ENCODE measurements at regions not wholly inside any gene's neighbourhood (a gene's known extent, or its start where the extent isn't known, plus 50 kb on each side); places are given as distances from the start of the nearest gene placed in this dataset.
A peak's percentile ranks its signal among the peaks of the same experiment; 100 is the strongest.
"Not testable (repeated sequence)": the region's sequence is repeated elsewhere in the genome, so short reads cannot be mapped to it uniquely, and the experiment has no call there.

DNA sequence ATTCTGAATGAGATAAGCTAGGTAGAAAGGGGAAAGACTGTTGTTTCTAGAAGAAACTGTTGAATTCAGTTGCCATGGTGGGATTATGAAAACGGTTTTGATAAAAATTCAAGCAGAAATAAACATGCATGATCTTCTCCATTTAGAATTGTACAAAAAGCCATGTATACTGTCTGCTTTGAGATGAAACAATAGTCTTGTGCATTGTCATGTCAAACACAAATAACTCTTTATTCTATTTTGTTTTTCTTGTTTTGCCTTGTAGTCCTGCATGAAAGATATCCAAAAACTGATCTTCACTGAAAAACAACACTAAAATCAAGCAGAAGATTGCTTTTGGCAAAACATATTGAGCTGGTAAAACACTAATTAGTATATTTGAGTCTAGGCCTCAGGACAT, 659.9 kb downstream of the LTN1 start:
- DNase-seq = no peak

- DNase-seq = peak in 1 of 3 experiments; percentile 71
Measured at GRCh38 chr21:28325618-28326017, 667.1 kb downstream of the LTN1 start.

DNA sequence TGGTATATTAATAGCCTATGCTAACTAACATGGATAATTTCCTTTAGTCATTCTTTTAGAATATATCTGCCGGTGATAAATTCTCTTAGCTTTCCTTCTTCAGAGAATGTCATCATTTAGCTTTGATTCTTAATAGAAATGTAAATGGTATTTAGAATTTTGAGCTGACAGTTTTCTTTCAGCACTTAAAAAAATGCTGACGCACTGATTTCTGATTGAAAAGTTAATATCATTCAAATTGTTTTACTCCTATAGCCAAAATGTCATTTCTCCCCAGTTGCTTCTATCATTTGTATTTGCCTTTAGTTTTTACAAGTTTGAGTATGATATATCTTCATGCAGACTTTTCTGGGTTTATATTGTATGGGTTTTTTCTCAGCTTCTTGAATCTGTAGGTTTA, 668.0 kb downstream of the LTN1 start:
- DNase-seq = no peak

DNA sequence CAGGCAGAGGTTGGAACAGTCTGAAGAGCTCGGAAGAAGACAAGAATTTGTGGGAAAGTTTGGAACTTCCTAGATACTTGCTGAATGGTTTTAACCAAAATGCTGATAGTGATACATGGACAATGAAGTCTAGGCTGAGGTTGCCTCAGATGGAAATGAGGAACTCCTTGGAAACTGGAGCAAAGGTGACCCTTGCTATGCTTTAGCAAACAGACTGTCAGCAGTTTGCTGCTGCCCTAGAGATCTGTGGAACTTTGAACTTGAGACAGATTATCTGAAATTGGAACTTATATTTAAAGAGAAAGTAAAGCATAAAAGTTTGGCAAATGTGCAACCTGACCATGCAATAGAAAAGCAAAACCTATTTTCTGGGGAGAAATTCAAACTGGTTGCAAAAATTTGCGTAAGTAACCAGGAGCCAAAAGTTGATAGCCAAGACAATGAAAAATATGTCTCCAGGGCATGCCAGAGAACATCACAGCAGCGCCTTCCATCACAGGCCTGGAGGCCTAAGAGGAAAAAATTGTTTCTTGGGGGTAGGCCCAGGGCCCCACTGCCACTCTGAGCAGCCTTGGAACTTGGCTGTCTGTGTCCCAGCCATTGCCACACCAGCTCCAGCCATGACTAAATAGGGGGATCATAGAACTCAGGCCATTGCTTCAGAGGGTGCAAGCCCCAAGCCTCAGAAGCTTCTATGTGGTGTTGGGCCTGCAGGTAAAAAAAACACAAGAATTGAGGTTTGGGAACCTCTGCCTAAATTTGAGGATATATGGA, 675.3 kb downstream of the LTN1 start:
- no peak for DNase-seq

GRCh38 chr21:28311411-28312190, 681.1 kb downstream of the LTN1 start:
- DNase-seq = no peak

- no peak for DNase-seq
Measured at GRCh38 chr21:28310711-28311110, 682.0 kb downstream of the LTN1 start.

- no peak for DNase-seq
Measured at GRCh38 chr21:28310171-28310685, 682.4 kb downstream of the LTN1 start.

DNA sequence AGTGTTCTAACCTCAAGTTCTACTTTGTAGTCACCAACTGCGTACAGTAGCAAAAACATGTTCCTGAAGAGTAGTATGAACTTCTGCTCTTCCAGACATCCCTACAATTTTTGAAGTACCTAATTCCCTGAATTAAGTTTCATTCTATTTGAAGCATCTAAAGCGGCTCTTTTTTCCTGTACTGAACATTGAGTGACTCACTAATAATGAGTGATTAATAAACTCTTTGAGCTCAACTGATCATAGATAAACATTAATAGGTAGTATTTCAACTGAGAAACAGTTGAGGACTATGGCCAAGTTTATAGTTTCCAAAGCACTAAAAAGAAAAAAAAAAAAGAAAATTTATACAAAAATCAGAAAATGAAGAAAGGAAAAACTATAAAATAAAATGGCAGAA, 683.1 kb downstream of the LTN1 start:
- no peak for DNase-seq

DNA sequence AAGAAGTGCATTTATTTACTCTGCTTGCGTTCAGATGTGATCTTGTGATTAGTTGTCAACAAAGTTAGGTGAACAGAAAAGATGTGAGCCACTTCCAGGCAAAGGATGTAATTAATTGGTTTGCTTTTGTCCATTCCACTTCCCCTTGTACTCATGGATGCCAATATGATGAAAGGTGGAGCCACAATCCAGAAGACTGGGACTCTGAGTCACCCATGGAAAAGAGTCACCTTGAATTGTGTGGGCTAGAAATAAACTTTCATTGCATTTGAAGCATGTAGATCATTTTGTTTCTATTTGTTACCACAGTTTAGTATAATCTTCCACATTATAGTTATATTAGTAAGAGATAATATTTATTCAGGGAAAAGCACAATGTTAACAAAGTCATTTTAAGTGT, 684.2 kb downstream of the LTN1 start:
- DNase-seq = peak in 2 of 3 experiments; percentile 5 to 49

- no peak for DNase-seq
Measured at GRCh38 chr21:28299946-28300345, 692.7 kb downstream of the LTN1 start.

- no peak for DNase-seq
Measured at GRCh38 chr21:28298251-28298672, 694.4 kb downstream of the LTN1 start.

- no peak for DNase-seq
Measured at GRCh38 chr21:28294051-28294450, 698.6 kb downstream of the LTN1 start.

GRCh38 chr21:28283641-28284490, 708.8 kb downstream of the LTN1 start:
- DNase-seq = peak in 1 of 3 experiments; percentile 13

- DNase-seq = no peak
Measured at GRCh38 chr21:28282833-28283232, 709.8 kb downstream of the LTN1 start.

DNA sequence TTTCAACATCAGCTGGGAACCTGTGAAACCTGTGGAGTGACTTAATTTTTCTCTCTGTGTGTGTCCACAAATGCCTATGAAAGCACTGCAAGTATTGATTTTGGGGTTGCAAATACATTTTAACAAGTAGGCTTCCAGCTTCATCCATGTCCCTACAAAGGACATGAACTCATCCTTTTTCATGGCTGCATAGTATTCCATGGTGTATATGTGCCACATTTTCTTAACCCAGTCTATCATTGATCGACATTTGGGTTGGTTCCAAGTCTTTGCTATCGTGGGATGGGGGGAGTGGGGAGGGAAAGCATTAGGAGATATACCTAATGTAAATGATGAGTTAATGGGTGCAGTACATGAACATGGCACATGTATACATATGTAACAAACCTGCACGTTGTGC, 711.3 kb downstream of the LTN1 start:
- not testable (repeated sequence) for DNase-seq

GRCh38 chr21:28280611-28281010, 712.1 kb downstream of the LTN1 start:
- DNase-seq = no peak

DNA sequence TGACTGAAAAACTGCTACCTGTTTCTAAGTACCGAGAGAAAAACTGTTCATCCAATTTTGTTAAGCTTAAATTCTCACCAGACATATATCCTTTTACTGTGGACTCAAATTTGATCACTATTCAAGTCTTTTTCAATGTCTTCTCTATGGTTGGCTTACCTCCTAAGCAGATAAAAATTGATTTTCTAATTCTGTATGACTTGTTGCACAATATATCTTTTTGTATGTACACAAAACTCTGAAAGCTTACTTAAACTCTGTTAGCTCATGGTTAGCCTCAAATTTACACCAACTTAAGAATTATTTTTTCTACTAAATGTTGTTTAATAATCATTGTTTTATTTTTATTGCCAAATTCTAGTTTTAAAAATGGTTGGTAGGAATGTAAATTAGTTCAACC, 715.4 kb downstream of the LTN1 start:
- DNase-seq = no peak

DNA sequence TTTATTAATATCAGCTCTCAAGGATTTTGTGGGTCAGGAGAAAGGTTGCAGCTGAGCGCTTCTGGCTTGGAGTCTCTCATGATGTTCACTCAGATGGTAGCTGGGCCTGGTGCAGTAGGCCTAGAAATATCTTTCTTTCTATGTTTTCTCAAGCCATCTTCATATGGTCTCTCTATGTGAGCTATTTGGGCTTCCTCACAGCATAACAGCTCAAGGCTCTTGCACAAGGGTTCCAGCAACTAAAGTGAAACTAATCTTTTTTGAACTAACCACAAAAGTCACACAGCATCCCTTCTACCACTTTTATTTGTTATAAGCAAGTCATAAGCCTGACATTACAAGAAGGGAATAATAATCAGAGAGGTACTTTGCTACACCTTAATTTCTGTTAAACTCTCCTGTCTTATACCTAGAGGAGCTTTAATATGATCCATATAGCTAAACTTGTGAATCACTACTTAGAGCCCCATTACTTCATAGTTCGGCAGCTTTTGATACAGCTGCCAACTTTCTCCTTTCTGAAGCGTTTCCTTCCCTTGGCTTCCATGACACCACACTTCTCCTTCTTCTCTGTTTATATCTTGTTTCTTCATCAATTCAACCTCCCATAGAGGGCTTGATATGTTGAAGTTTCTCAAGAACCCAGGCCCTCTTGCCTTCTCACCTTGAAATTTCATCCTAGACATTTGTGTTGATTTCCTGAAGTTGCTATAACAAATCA, 720.2 kb downstream of the LTN1 start:
- no peak for DNase-seq

GRCh38 chr21:28269173-28269572, 723.5 kb downstream of the LTN1 start:
- no peak for DNase-seq

DNA sequence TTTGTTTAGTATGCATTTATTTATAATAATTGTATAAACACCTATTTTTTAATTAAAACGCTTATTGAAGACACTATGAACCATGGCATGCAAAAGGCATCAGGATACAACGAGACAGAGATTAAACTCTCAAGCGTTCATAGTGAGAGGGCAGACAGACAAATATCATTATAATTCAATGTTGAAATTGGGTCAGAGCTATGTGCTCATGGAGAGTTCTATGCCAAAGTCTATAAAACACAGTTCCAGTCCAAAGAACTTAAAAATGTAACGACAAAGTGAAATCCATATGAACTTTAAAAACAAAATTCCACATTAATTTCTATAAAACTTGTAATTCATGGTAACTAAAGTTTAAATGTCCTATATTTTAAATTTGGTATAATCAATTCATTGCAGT, 724.0 kb downstream of the LTN1 start:
- DNase-seq = no peak

GRCh38 chr21:28267449-28267848, 725.2 kb downstream of the LTN1 start:
- DNase-seq = no peak

DNA sequence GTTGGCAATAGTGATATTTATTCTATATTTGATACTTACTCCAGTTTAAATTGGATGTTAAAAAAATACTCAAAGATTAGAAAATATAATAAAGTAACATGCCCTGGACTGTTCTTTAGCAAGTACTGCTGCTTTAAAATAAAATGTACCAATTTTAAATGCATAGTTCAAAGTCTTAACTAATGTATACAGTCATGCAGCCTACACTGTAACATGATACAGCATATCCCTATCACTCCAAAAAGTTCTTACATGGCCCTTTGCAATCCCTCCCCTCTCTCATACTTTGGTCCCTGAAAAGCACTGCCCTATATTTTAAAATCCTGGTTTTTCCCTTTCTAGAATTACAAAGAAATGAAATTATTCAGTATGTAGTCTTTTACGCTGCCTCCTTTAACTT, 726.6 kb downstream of the LTN1 start:
- DNase-seq = no peak

Measured in NCI-H1417 (cell line).